GM18907 (cell line): ENCODE measurements at regions not wholly inside any gene's neighbourhood (a gene's known extent, or its start where the extent isn't known, plus 50 kb on each side); places are given as distances from the start of the nearest gene placed in this dataset.
"Not testable (repeated sequence)": the region's sequence is repeated elsewhere in the genome, so short reads cannot be mapped to it uniquely, and the experiment has no call there.

Experiments used
- ATAC-seq: cut with Tn5 transposase; IDR thresholded peaks from one replicate; pipeline ENCODE4 v1.9.1; 2021; ENCODE audit warnings: mild to moderate bottlenecking, moderate library complexity; ENCODE audit not compliant: unreplicated experiment

GRCh38 chr5:53265043-53265442 is 155.5 kb upstream of the MOCS2 start:
- ATAC-seq, result no peak

- ATAC-seq, result not testable (repeated sequence)
These were observed 158.7 kb upstream of the MOCS2 start for GRCh38 chr5:53268241-53268640.

DNA sequence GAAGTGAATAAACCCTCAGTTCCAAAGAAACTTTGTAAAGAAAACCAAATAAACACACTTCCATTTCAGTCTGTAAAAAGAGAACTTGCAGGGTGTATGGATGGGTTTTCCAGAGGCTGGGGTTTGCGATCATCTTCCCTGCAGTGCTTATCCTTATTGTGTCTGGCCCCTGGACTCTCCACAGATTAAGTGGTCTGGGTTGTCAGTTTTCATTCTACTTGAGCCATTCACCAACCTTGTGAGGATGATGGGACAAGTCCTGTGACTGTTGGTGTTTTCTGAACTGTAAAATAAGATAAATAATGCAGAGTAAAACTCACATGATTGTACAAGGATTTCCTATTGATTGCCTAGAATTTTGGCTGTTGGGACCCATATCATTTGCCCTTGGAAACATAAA is 166.1 kb upstream of the MOCS2 start:
- no peak for ATAC-seq

DNA sequence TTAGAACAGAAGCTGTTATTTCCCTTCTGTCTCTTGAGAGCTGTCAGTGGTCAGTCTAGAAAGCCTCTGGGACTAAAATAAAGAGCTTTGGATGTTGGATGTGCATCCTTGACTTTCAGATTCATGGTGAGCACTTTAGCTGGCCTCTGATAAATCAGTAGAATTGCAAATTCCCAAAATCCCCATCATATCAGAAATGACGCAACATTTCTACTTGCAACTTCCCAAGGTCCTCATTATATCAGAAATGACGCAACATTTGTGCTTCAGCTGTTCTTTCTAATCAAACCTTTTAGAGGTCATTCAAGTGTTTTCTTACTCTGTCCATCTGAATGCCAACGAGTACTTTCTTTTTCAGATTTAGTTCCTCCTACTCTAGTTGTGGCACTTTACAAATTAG is 167.3 kb upstream of the MOCS2 start:
- no peak for ATAC-seq

DNA sequence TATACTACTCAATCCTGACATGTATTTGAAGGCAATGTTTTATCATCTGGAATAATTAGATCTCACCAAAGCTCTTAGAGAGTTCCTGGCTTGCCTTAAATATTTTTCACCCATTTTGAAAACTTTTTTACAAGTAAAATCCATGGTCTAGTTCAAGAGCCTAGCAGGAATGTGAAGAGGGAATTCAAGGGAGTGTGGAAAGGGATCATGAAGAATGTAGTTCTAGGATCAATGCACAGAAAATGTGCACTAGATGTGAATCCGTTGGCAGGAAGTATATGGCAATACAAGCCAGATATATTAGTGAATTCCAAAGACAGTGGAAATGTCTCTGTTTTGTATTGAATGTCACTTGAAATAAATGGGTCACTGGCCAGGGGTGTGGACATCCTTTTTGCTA is 167.9 kb upstream of the MOCS2 start:
- no peak for ATAC-seq

- no peak for ATAC-seq
These were observed 178.0 kb upstream of the MOCS2 start for GRCh38 chr5:53287573-53287972.

- no peak for ATAC-seq
These were observed 179.0 kb upstream of the MOCS2 start for GRCh38 chr5:53288511-53288910.

DNA sequence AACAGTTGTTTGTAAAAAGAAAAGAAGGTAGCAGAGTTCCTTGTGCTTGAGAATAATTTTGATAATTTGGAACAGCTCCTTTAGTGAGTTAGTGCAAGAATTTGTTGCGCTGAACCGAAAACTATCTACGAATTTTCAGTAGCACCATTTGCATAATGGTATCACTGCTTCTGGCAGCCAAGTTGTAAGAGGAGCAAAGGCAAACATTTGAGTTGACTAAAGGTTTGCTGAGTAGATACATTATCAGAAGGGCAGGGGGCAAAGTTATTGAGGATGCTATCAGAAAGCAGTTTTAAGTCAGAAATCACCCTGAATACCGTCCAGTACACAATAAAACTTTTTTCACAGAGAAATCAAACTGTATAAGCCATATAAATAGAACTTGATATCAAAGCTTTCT is 181.5 kb upstream of the MOCS2 start:
- no peak for ATAC-seq

DNA sequence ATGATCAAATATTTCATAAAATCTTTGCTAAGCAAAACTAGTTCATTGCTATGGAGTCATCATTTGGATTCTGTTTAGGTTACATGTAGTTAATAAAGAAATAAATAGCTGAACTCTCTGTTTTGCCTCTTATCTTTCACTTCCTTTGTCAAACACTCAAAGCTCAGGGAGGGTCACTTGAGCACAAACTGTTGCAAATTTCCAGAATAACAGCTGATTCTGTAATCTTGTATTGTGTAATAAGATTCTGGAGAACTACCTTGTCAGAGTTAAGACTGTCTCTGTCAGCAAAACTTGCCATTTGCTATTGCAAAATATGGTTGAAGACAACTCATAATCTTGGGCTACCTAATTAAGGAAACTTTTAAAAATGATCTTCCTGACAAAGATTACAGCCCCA is 182.0 kb upstream of the MOCS2 start:
- ATAC-seq, result no peak

- no peak for ATAC-seq
These were observed 181.6 kb upstream of the FST start for GRCh38 chr5:53298841-53299240.

DNA sequence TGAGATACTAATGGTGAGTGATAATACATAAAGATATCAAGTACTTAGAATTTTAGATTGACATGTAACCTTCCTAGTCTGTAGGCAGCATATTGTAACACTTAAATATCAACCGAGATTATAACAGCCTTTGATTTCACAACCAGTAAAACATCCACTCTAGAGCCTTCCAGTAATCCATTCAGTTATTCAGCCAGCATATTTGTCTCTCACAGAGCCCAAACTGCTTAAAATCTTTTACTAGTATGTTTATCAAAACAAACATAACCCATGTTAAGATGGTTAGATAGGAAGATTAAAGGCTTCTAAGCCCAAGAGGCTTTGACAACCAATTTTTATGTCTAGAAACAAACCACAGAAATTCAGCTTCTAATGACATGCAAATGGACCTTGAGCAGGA is 177.9 kb upstream of the FST start:
- ATAC-seq, result no peak

DNA sequence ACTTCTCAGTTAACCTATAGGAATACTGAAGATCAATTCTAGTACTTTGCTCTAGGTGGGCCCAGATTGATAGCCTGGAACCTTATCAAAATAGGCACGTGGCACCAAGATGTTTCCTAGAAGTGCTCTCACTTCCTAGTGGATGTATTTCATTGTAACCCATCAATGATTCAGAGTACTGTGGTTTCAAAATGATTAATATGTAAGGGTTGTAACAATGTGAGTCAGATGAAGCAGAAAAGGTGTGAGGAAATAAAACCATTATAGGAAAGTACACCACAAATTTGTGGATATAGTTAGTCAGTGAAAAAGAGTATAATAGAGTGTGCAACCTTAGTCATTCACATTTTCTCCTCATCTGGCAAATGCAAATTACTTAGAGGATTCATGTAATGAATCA is 177.3 kb upstream of the FST start:
- no peak for ATAC-seq

- not testable (repeated sequence) for ATAC-seq
These were observed 175.1 kb upstream of the FST start for GRCh38 chr5:53305316-53305715.

GRCh38 chr5:53309653-53310052 is 170.8 kb upstream of the FST start:
- ATAC-seq, result no peak

GRCh38 chr5:53311681-53312080 is 168.7 kb upstream of the FST start:
- no peak for ATAC-seq

GRCh38 chr5:53313145-53313544 is 167.3 kb upstream of the FST start:
- no peak for ATAC-seq

DNA sequence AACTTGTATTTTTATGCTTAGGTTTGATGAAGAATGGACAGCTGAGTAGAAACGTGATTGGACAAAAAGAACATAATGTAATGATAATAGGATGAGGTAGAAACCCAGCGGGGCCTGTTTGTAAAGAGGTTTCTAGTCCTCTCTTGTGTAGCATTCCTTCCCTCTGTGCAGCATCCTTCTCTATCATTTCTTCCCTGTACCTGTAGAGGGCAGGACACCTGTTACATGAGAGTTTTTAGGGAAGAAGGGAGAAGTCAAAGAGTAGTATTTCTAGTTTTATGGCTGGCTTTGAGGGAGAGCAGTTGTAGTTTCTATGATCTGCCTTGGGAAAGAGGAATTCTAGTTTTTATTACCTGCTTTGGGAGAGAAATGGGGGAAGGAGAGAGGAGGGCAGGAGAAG is 162.1 kb upstream of the FST start:
- no peak for ATAC-seq

DNA sequence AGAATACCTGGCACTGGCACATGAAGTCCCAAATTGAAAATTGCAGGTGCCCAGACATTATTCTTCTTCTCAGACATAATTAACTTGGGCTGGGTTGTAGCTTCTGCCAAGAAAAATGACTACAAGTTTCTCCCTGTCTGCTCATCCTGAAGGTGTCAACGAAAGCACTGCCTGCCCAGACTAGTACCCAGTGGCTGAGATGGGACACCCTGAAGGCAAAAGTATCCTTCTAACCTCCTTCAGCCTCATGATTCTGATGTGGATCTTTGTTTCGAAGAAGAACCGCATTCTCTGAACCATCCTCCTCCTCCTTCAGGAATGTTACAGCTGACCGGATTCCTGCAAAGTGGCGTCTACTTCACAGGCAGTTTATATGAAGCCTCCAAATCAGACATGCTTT is 161.1 kb upstream of the FST start:
- no peak for ATAC-seq

DNA sequence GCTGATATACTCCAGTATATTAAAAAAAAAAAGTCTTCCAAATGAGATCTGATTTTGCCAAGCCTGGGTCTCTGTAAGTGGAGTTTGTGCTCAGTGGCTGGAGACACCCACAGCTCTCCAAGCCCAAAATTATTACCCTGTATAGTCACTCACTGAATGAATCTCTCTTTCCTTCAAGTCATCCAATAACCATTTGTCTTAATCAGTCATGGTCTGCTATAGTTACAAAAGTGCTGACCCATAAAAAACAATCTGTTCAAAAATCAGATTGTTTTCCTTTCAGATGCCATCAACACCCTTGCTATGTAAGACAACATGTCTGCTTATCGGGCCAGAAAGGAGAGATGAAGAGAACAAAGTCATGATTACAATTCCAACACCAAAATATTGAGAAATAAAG is 159.4 kb upstream of the FST start:
- no peak for ATAC-seq

DNA sequence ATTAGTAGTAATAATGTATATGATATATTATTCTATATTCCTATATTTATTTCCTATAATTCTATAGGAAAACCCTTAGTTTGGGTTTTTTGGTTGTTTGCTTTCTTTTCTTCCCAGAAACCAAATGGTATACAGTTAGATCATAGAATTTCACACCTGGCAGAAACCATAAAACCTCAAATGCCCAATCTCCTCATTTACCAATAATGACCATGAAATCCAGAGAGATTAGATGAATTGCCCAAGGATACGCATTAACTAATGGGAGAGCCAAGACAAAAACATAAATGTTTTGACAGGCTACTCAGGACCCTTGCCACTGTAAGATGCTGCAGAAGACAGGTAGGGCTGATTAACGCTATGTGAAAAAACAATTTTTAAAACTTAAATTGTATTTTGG is 158.7 kb upstream of the FST start:
- ATAC-seq, result no peak

GRCh38 chr5:53322257-53322656 is 158.2 kb upstream of the FST start:
- ATAC-seq, result no peak

DNA sequence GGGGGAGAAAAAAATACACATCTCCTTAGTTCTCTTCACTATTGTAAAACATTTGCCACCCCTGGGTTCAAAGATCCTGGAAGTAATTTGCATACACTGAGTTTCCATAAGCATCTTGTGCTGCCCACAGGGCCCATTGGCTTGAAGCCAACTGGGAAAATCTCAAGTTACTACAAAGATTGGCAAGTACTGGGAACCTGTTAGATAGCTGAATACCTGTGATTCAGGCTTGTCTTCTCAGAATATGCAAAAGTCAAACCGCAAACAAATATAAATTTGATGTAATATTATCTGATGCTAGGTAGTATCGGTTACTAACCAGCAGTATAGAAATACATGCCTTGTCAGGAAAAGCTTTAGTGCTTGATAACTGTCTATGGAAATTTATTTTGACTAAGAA is 156.9 kb upstream of the FST start:
- ATAC-seq, result peak; percentile 15

GRCh38 chr5:53323943-53324642 is 156.3 kb upstream of the FST start:
- peak; percentile 91 for ATAC-seq
